ENCODE measurements at regions not wholly inside any gene's neighbourhood (a gene's known extent, or its start where the extent isn't known, plus 50 kb on each side); places are given as distances from the start of the nearest gene placed in this dataset.
"Not testable (repeated sequence)": the region's sequence is repeated elsewhere in the genome, so short reads cannot be mapped to it uniquely, and the experiment has no call there.

DNA sequence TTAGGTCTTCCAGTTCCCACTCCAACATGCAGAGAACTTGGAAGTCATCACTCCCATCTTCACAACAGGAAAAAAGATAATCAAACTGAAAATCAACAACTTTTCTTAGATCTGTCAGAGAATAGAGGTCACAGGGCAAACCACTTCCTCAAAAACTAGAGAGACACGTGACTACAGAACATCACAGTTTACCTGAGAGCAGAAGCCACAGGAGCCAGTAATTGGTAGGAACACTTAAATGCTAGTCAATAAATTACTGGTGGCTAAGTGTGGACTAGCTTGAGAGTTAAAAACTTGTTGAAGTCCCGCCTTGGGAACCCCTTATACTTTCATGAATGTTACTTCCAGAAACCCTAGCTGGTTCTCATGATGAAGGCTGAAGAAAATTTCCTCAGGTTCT, 81.1 kb downstream of the THSD1 start:
- DNase-seq, result not testable (repeated sequence)

DNA sequence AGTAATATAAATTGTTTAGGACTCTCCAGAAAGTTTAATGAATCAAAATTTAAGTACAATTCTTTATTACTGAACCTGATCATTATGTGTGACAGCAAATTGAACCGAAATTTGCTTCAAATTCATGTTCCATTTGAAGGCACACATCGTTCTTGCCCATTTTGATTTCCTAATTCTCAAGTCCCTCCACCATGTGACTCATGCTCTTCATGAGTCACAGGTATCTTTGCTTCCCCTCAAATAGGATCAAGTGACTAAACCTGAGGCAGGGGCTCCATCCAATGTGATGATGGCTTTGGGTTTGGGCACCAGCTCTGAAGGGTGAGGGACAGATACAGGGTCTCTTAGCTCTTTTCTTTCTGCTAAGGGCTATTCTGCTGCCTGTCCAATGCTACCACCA, 86.1 kb downstream of the THSD1 start:
- no peak for DNase-seq

DNA sequence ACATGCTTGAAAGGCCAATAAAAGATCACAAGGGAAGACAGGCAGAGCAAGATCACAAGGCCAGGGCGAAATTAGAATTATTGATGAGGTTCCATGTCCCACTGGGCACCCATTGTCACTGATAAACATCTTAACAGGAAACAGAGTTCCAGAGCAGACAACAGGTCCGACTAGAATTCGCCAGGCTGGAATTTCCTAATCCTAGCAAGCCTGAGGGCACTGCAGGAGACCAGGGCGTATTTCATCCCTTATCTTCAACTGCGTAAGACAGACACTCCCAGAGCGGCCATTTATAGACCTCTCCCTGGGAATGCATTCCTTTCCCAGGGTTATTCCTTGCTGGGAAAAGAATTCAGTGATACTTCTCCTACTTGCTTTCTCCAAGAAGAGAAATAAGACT, 96.1 kb downstream of the THSD1 start:
- DNase-seq, result not testable (repeated sequence)

- DNase-seq, result not testable (repeated sequence)
Measured at GRCh38 chr13:52306336-52306735, 99.6 kb downstream of the THSD1 start.

DNA sequence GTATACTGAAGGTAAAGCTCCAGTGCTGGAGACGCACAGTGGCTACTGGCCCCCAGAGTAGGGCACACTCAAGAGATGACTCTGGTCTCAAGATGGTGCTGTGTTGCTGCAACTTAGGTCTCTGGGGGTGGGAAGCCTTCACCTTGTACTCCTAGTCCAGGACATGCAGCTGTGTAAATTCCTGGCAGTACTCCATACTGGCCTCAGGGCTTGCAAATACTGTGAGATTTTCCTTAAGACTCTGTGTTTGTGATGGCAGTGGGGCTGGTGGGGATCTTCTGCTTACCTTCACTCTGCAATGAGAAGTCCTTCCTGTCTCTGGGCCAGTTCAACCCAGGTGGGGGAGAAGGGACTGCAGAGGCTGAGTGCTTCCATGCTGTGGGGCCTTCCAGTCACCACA, 102.9 kb downstream of the THSD1 start:
- not testable (repeated sequence) for DNase-seq

DNA sequence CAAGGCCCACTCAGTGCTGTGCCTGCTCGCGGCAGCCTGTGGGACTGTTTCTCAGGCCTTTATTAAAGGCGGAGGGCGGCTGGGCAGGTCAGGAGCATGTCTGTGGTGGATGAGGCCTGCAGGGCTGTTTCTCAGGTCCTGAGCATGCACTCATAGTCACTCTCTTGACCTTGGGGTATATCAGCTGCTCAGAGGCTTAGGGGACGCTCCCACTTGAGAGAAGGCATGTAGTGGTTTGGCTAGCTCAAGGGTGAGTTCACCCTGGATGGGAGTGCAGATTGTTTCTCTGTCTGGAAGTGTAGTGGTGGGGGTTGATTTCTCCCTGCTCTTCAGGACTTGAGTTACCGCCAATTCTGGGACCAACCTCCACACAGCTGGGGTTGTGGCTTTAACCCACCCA, 103.3 kb downstream of the THSD1 start:
- not testable (repeated sequence) for DNase-seq

DNA sequence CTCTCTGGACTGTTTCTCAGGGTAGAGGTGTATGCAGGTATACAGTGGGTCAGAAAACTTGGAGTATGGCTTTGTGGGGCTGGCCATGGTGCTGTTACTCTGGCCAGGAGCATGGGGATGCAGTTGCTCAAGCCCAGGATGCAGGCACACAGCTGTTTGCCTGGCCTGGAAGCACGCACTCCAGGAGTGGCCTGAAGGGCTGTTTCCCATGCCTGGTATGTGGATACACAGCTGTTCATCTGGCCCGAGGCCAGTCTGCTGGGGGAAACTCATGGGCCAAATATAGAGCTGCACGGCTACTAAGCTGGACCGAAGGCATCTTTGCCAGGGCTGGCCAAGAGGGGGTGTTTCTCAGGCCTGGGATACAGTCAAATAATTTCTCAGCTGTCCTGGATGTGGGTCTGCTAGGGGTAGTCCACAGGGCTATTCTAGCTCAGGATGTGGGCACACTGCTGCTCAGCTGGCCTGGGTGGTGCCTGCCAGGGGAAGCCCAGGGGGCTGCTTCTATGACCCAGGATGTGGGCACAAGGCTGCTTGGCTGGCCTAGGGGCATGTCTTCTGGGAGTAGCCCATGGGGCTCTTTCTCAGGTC, 104.1 kb downstream of the THSD1 start:
- not testable (repeated sequence) for DNase-seq

- DNase-seq, result not testable (repeated sequence)
Measured at GRCh38 chr13:52298079-52298661, 107.8 kb downstream of the THSD1 start.

GRCh38 chr13:52288891-52289290, 117.1 kb downstream of the THSD1 start:
- DNase-seq, result not testable (repeated sequence)

- DNase-seq, result not testable (repeated sequence)
Measured at GRCh38 chr13:52281387-52281786, 122.0 kb upstream of the NEK3 start.

- DNase-seq, result not testable (repeated sequence)
Measured at GRCh38 chr13:52279408-52279807, 120.0 kb upstream of the NEK3 start.

GRCh38 chr13:52254299-52254698, 94.9 kb upstream of the NEK3 start:
- DNase-seq, result not testable (repeated sequence)

DNA sequence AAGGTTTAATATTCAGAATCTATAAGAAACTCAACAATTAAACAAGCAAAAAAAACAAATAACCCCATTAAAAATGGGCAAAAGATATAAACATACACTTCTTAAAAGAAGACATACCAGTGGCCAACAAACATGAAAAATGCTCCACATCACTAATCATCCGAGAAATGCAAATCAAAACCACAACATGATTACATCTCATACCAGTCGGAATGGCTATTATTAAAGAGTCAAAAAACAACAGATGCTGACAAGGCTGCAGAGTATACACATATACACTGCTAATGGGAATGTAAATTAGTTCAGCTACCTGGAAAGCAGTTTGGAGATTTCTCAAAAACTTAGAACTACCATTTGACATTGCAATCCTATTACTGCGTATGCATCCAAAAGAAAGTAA, 81.4 kb upstream of the NEK3 start:
- DNase-seq, result not testable (repeated sequence)

- peak; percentile 27 for DNase-seq
Measured at GRCh38 chr13:52235900-52236595, 76.7 kb upstream of the NEK3 start.

GRCh38 chr13:52234928-52235327, 75.5 kb upstream of the NEK3 start:
- DNase-seq, result not testable (repeated sequence)

- not testable (repeated sequence) for DNase-seq
Measured at GRCh38 chr13:52223063-52223462, 63.7 kb upstream of the NEK3 start.

DNA sequence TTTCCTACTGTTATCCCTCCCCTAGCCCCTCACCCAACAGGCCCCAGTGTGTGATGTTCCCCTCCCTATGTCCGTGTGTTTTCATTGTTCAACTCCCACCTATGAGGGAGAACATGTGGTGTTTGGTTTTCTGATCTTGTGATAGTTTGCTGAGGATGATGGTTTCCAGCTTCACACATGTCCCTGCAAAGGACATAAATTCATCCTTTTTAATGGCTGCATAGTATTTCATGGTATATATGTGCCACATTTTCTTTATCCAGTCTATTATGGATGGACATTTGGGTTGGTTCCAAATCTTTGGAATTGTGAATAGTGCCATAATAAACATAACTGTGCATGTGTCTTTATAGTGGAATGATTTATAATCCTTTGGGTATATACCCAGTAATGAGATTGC, 54.5 kb upstream of the NEK3 start:
- DNase-seq, result not testable (repeated sequence)

DNA sequence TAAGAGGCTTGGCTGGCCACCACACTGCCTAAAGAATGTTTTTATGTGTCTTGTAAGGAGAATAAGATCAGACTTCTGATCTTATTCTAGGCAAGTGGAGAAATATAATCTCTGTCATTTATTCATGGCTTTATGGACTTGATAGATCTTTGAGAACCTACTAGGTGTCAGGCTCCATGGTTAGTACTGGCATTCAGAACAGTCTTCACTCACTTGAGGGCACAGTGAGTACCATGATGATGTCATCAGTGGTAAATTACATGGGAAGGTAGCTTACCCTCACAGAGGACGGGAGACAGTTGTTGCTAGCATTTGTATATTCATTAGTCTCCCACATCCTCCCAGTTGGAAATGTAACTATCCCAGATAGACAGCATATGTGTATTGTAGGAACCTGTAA, 53.5 kb upstream of the NEK3 start:
- not testable (repeated sequence) for DNase-seq

- not testable (repeated sequence) for DNase-seq
Measured at GRCh38 chr13:52211416-52211776, 52.0 kb upstream of the NEK3 start.

DNA sequence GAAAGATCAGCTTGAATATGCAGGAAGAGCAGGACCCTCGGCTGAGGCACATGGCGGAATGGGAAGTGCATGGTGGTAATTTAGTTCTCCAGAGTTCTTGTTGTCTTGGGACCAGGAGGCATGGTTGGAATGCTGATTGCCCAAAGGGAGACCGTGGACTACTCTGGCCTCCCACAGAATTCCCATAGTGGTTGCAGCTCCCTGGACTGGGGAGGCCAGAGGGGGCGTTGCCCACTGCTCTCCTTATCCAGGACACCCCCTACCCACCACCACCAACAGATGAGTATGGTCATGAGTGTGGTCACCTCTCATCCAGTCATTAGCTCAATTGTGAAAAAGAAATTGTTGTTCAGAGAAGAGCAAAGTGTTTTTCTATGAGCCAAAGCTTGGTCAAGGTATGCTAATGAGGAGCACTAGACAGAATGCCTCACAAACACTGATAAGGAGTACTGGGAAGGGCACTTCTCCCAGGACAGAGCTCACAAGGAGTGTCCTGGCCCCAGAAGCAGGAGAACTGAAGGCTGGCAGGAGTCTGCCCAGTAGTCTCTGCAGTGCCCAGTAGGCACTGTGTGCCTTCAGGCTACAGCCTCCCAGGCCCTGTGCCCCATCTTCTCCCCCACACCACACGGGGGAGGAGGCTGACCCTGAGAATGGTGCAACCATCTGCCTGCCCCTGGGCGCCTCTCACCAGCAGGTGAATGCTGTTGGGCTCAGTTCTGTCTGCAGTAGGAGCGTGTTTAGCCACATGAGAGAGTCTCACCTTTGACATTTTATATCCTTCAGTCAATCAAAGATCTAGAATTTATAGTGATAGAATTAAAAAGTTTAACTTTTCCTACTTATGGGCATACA, 51.4 kb upstream of the NEK3 start:
- DNase-seq, result not testable (repeated sequence)

All from kidney glomerular epithelial cell (primary cell).